HCT116 (cell line): ENCODE measurements at regions not wholly inside any gene's neighbourhood (a gene's known extent, or its start where the extent isn't known, plus 50 kb on each side); places are given as distances from the start of the nearest gene placed in this dataset.

Experiments
- ATAC-seq: fragments of 200-7000 bp; cut with Tn5 transposase; 2 replicates; pipeline ENCODE4 v1.9.1; 2020; ENCODE audit warnings: mild to moderate bottlenecking, moderate library complexity
- BruUV-seq: library from RNA; stranded (reverse); fragments of 400-500 nt; replicated peaks from 2 replicates; lab custom pipeline; 2021; lab: Mats Ljungman, UMichigan
- CTCF ChIA-PET: fragments of 300-600 bp; sonication (Branson Sonifier 250); formaldehyde crosslinking; loops from one replicate; lab custom pipeline; 2021; ENCODE audit warnings: antibody characterized with exemption; lab: Charles Lee
- POLR2A ChIA-PET: fragments of 300-600, 350-600 bp; sonication (Branson Sonifier 250); formaldehyde crosslinking; loops from one replicate; lab custom pipeline; 2021; ENCODE audit warnings: antibody characterized with exemption; lab: Charles Lee
- RAD21 ChIA-PET, 2 experiments: fragments of 300-600 bp; sonication (Branson Sonifier 250); formaldehyde crosslinking; loops; one replicate each; lab custom pipeline; 2023; ENCODE audit warnings: low total read pairs in 2 of 2; ENCODE audit not compliant: uncharacterized antibody in 2 of 2, unreplicated experiment in 2 of 2, low non-redundant PET in 1 of 2; lab: Charles Lee
- DNase-seq: peaks from one replicate; pipeline ENCODE4 v3.0.0-alpha.2; 2010; ENCODE audit warnings: low read depth, low spot score
- H2AFZ ChIP-seq: fragments of 200-600 bp; shearing (Covaris generic), sonication (generic); 2 replicates; pipeline ENCODE4 v1.6.1; 2017; ENCODE audit warnings: low read depth, mixed run types, mixed read lengths, antibody characterized with exemption, low read length; ENCODE audit not compliant: poor library complexity, severe bottlenecking
- H3K27ac ChIP-seq: 2 replicates; pipeline ENCODE4 v1.5.1; 2012; ENCODE audit warnings: low read depth, low read length
- H3K27me3 ChIP-seq: fragments of 200-600 bp; sonication (generic); 2 replicates; pipeline ENCODE4 v1.6.1; 2016; ENCODE audit warnings: mixed run types, low read length, mixed read lengths; ENCODE audit not compliant: insufficient read depth
- H3K36me3 ChIP-seq, 2 experiments: fragments of 200-500 bp in 1 of 2; fragments of 200-600 bp in 1 of 2; sonication (Bioruptor generic) in 1 of 2; sonication (generic) in 1 of 2; 2 replicates each; pipeline versions ENCODE4 v1.5.1 to v1.6.1; 2014 to 2016; ENCODE audit warnings: low read length in 2 of 2, inconsistent platforms in 1 of 2, mixed read lengths in 1 of 2, mixed run types in 1 of 2; ENCODE audit not compliant: insufficient read depth in 2 of 2, control insufficient read depth in 1 of 2
- H3K4me1 ChIP-seq, 2 experiments: fragments of 200-600 bp in 1 of 2; sonication (generic) in 1 of 2; 2 replicates each; pipeline versions ENCODE4 v1.5.1 to v1.6.1; 2012 to 2017; ENCODE audit warnings: low read length in 2 of 2, inconsistent platforms in 1 of 2, mild to moderate bottlenecking in 1 of 2, mixed read lengths in 1 of 2, mixed run types in 1 of 2, moderate library complexity in 1 of 2; ENCODE audit not compliant: insufficient read depth in 2 of 2, control insufficient read depth in 1 of 2
- H3K4me2 ChIP-seq: fragments of 200-600 bp; sonication (generic); 2 replicates; pipeline ENCODE4 v1.6.1; 2017; ENCODE audit warnings: mixed run types, low read length, mixed read lengths
- H3K4me3 ChIP-seq, 2 experiments: fragments of 200-600 bp in 1 of 2; sonication (generic) in 1 of 2; replicated peaks in 1 of 2; 2 replicates each; pipeline ENCODE4 v1.5.1; 2011 to 2016; ENCODE audit warnings: low read length in 2 of 2, control low read depth in 1 of 2, low read depth in 1 of 2, mild to moderate bottlenecking in 1 of 2, mixed read lengths in 1 of 2, mixed run types in 1 of 2
- H3K79me2 ChIP-seq: fragments of 200-600 bp; sonication (generic); 2 replicates; pipeline ENCODE4 v1.6.1; 2017; ENCODE audit warnings: mild to moderate bottlenecking, mixed run types, low read length, moderate library complexity, mixed read lengths; ENCODE audit not compliant: insufficient read depth
- H3K9ac ChIP-seq: fragments of 200-600 bp; sonication (generic); 2 replicates; pipeline ENCODE4 v1.6.1; 2016; ENCODE audit warnings: low read length, mixed read lengths
- H3K9me2 ChIP-seq: fragments of 200-600 bp; sonication (generic), shearing (Covaris generic); 2 replicates; pipeline ENCODE4 v1.6.1; 2017; ENCODE audit warnings: mixed run types, mild to moderate bottlenecking, moderate library complexity; ENCODE audit not compliant: insufficient read depth
- H3K9me3 ChIP-seq, 2 experiments: fragments of 200-500 bp in 1 of 2; fragments of 200-600 bp in 1 of 2; sonication (Bioruptor generic) in 1 of 2; sonication (generic) in 1 of 2; 2 replicates each; pipeline ENCODE4 v1.6.1; 2014 to 2017; ENCODE audit warnings: low read length in 2 of 2, mixed read lengths in 2 of 2, inconsistent platforms in 1 of 2, low read depth in 1 of 2, mild to moderate bottlenecking in 1 of 2, mixed run types in 1 of 2, moderate library complexity in 1 of 2; ENCODE audit not compliant: control insufficient read depth in 1 of 2, insufficient read depth in 1 of 2
- H4K20me1 ChIP-seq: fragments of 200-600 bp; sonication (generic), shearing (Covaris generic); 2 replicates; pipeline ENCODE4 v1.6.1; 2017; ENCODE audit warnings: mixed run types, mild to moderate bottlenecking, moderate library complexity; ENCODE audit not compliant: insufficient read depth
- ATF3 ChIP-seq: IDR thresholded peaks from 2 replicates; pipeline ENCODE4 v1.6.1; 2012
- CBX3 ChIP-seq: IDR thresholded peaks from 2 replicates; pipeline ENCODE4 v1.6.1; 2012; ENCODE audit warnings: low read depth
- EGR1 ChIP-seq: IDR thresholded peaks from 2 replicates; pipeline ENCODE4 v1.6.1; 2012; ENCODE audit warnings: low read depth
- EZH2 ChIP-seq: fragments of 200-600 bp; sonication (generic); IDR thresholded peaks from 2 replicates; pipeline ENCODE4 v1.6.1; 2017; ENCODE audit warnings: antibody characterized with exemption, mixed run types
- EZH2phosphoT487 ChIP-seq: fragments of 200-600 bp; IDR thresholded peaks from 2 replicates; pipeline ENCODE4 v1.6.1; 2018; ENCODE audit warnings: antibody characterized with exemption, borderline replicate concordance
- FOSL1 ChIP-seq: IDR thresholded peaks from 2 replicates; pipeline ENCODE4 v1.6.1; 2012; ENCODE audit warnings: low read depth
- JUND ChIP-seq: IDR thresholded peaks from 2 replicates; pipeline ENCODE4 v1.6.1; 2012
- POLR2A ChIP-seq: IDR thresholded peaks from 2 replicates; pipeline ENCODE4 v1.7.0; 2011; ENCODE audit warnings: borderline replicate concordance; ENCODE audit not compliant: insufficient read depth, insufficient read length; ENCODE audit errors: extremely low read depth
- POLR2AphosphoS5 ChIP-seq: IDR thresholded peaks from 2 replicates; pipeline ENCODE4 v1.6.1; 2011; ENCODE audit warnings: mild to moderate bottlenecking, low read depth, low read length, moderate library complexity
- RAD21 ChIP-seq: IDR thresholded peaks from 2 replicates; pipeline ENCODE4 v1.6.1; 2012; ENCODE audit warnings: low read depth, mild to moderate bottlenecking
- SIN3A ChIP-seq: IDR thresholded peaks from 2 replicates; pipeline ENCODE4 v1.6.1; 2012; ENCODE audit warnings: low read depth
- SP1 ChIP-seq: IDR thresholded peaks from 2 replicates; pipeline ENCODE4 v1.6.1; 2012; ENCODE audit warnings: low read depth
- SRF ChIP-seq: IDR thresholded peaks from 2 replicates; pipeline ENCODE4 v1.6.1; 2012; ENCODE audit warnings: low read depth
- TCF7L2 ChIP-seq: IDR thresholded peaks from 2 replicates; pipeline ENCODE4 v1.7.0; 2011; ENCODE audit warnings: borderline replicate concordance, inconsistent platforms; ENCODE audit not compliant: insufficient read depth, insufficient read length; ENCODE audit errors: extremely low read depth
- YY1 ChIP-seq: IDR thresholded peaks from 2 replicates; pipeline ENCODE4 v1.6.1; 2011; ENCODE audit warnings: low read length, low read depth, moderate library complexity, mild to moderate bottlenecking; ENCODE audit not compliant: insufficient replicate concordance; ENCODE audit errors: extremely low read depth
- ZFX ChIP-seq: fragments of 450-650 bp; IDR thresholded peaks from 2 replicates; pipeline ENCODE4 v1.6.1; 2017
- ZNF274 ChIP-seq: fragments of 200-500 bp; sonication (Bioruptor generic); IDR thresholded peaks from 2 replicates; pipeline ENCODE4 v1.6.1; 2014; ENCODE audit warnings: mild to moderate bottlenecking, low read depth, low read length, inconsistent platforms
- intact Hi-C: fragments of 100-400 bp; cut with micrococcal nuclease; formaldehyde crosslinking; loops from 2 replicates; pipeline ENCODE4 v1.10.0; 2022
- TF ChIP-seq, protein P1 (sequence below): IDR thresholded peaks from 2 replicates; pipeline ENCODE4 v1.6.1; 2011; ENCODE audit warnings: mild to moderate bottlenecking, low read length, moderate library complexity; ENCODE audit not compliant: insufficient replicate concordance; ENCODE audit errors: extremely low read depth
- TF ChIP-seq, protein P2 (sequence below): IDR thresholded peaks from 2 replicates; pipeline ENCODE4 v1.6.1; 2012
- TF ChIP-seq, protein P3 (sequence below), 3 experiments: fragments of 200-600 bp in 1 of 3; sonication (generic) in 1 of 3; IDR thresholded peaks in 2 of 3; conservative IDR thresholded peaks in 1 of 3; 2 replicates each; pipeline ENCODE4 v1.5.1; 2012 to 2017; ENCODE audit warnings: low read depth in 2 of 3, low read length in 2 of 3, antibody characterized with exemption in 1 of 3, borderline replicate concordance in 1 of 3, control low read depth in 1 of 3, mild to moderate bottlenecking in 1 of 3, mixed read lengths in 1 of 3, mixed run types in 1 of 3, moderate library complexity in 1 of 3; ENCODE audit not compliant: insufficient read depth in 1 of 3

- no peaks in the 10 kb centered on the region for H3K9me2 ChIP-seq
- intact Hi-C loops: no loop called here
- no peak for ATAC-seq
- TF ChIP-seq, protein P1, sequence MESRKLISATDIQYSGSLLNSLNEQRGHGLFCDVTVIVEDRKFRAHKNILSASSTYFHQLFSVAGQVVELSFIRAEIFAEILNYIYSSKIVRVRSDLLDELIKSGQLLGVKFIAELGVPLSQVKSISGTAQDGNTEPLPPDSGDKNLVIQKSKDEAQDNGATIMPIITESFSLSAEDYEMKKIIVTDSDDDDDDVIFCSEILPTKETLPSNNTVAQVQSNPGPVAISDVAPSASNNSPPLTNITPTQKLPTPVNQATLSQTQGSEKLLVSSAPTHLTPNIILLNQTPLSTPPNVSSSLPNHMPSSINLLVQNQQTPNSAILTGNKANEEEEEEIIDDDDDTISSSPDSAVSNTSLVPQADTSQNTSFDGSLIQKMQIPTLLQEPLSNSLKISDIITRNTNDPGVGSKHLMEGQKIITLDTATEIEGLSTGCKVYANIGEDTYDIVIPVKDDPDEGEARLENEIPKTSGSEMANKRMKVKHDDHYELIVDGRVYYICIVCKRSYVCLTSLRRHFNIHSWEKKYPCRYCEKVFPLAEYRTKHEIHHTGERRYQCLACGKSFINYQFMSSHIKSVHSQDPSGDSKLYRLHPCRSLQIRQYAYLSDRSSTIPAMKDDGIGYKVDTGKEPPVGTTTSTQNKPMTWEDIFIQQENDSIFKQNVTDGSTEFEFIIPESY: no peak
- no peak for TF ChIP-seq EZH2
- TF ChIP-seq EGR1: no peak
- no peak for TF ChIP-seq POLR2AphosphoS5
- no peak for TF ChIP-seq CBX3
- no peak for TF ChIP-seq ATF3
- TF ChIP-seq YY1: no peak
- no peak for TF ChIP-seq SP1
- no peak for TF ChIP-seq JUND
- TF ChIP-seq TCF7L2: no peak
- TF ChIP-seq, protein P2, sequence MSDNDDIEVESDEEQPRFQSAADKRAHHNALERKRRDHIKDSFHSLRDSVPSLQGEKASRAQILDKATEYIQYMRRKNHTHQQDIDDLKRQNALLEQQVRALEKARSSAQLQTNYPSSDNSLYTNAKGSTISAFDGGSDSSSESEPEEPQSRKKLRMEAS: no peak
- TF ChIP-seq ZFX: no peak
- no peak for TF ChIP-seq SRF
- TF ChIP-seq, protein P3, sequence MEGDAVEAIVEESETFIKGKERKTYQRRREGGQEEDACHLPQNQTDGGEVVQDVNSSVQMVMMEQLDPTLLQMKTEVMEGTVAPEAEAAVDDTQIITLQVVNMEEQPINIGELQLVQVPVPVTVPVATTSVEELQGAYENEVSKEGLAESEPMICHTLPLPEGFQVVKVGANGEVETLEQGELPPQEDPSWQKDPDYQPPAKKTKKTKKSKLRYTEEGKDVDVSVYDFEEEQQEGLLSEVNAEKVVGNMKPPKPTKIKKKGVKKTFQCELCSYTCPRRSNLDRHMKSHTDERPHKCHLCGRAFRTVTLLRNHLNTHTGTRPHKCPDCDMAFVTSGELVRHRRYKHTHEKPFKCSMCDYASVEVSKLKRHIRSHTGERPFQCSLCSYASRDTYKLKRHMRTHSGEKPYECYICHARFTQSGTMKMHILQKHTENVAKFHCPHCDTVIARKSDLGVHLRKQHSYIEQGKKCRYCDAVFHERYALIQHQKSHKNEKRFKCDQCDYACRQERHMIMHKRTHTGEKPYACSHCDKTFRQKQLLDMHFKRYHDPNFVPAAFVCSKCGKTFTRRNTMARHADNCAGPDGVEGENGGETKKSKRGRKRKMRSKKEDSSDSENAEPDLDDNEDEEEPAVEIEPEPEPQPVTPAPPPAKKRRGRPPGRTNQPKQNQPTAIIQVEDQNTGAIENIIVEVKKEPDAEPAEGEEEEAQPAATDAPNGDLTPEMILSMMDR (IDR thresholded peaks at IDR 0.05 in 2 of 3, conservative IDR thresholded peaks at IDR 0.05 in 1 of 3; ENCODE audit: borderline replicate concordance in 1 of 3, insufficient read depth in 1 of 3, low read depth in 2 of 3, low read length in 2 of 3): no peak
- no peak for TF ChIP-seq FOSL1
- no peak for TF ChIP-seq RAD21
- TF ChIP-seq POLR2A: no peak
- TF ChIP-seq EZH2phosphoT487: no peak
- TF ChIP-seq ZNF274: no peak
- TF ChIP-seq SIN3A: no peak
- TF ChIP-seq, all 23 proteins: peak for 0
- ChIA-PET RAD21 (no interaction called here), CTCF (no interaction called here), POLR2A (no interaction called here)
- no TSS peak for BruUV-seq
- Histone ChIP-seq H3K4me2 (no peak overlapping the region), H3K9me3 (no peaks in the 10 kb centered on the region), H3K27ac (no peak overlapping the region), H3K36me3 (no peaks in the 10 kb centered on the region), H3K79me2 (no peaks in the 10 kb centered on the region), H3K4me1 (no peaks in the 10 kb centered on the region), H4K20me1 (no peaks in the 10 kb centered on the region), H3K27me3 (no peaks in the 10 kb centered on the region), H3K4me3 (no peak overlapping the region), H3K9ac (no peak overlapping the region), H2AFZ (no peak overlapping the region)
- DNase-seq: no peak
Measured at GRCh38 chr12:30126944-30127343, 343.2 kb upstream of the TMTC1 start.
